HepG2 (cell line): ENCODE measurements at regions not wholly inside any gene's neighbourhood (a gene's known extent, or its start where the extent isn't known, plus 50 kb on each side); places are given as distances from the start of the nearest gene placed in this dataset.

Experiments
- ATAC-seq: fragments of 200-7000 bp; cut with Tn5 transposase; 3 replicates; pipeline ENCODE4 v1.9.1; 2020; ENCODE audit warnings: mild to moderate bottlenecking, moderate library complexity
- BruUV-seq: library from RNA; stranded (reverse); fragments of 400-500 nt; replicated peaks from 2 replicates; lab custom pipeline; 2021; lab: Mats Ljungman, UMichigan
- CTCF ChIA-PET: fragments of 300-600 bp; formaldehyde crosslinking; extraction: SDS; loops from one replicate; lab custom pipeline; 2021; ENCODE audit warnings: low total read pairs, inconsistent platforms, low intra/inter-chr PET ratio; lab: Yijun Ruan, JAX
- POLR2A ChIA-PET: fragments of 350-600 bp; sonication (Branson Sonifier 250); formaldehyde crosslinking; loops from one replicate; lab custom pipeline; 2020; ENCODE audit warnings: antibody characterized with exemption, inconsistent platforms; lab: Yijun Ruan, JAX
- DNase-seq: peaks from one replicate; pipeline ENCODE4 v3.0.0-alpha.2; 2015; ENCODE audit warnings: low spot score
- FAIRE-seq: peaks from 3 replicates; lab custom pipeline; 2011; peaks lifted over from hg19 to GRCh38; lab: Jason Lieb, UNC
- H2AFZ ChIP-seq: one replicate; pipeline ENCODE4 v1.6.1; 2011; ENCODE audit warnings: low read length, inconsistent platforms
- H3K27ac ChIP-seq: fragments of 300-600 bp; 3 replicates; pipeline ENCODE4 v1.8.0; 2011; ENCODE audit warnings: mixed run types, mild to moderate bottlenecking, mixed read lengths, low read length, inconsistent platforms; ENCODE audit not compliant: insufficient read depth; ENCODE audit errors: extremely low read length
- H3K27me3 ChIP-seq, 2 experiments: fragments of 200-600 bp in 1 of 2; 2 replicates in 1 of 2; 3 replicates in 1 of 2; pipeline versions ENCODE4 v1.6.0 to v1.8.0; 2011; ENCODE audit warnings: low read length in 2 of 2, mild to moderate bottlenecking in 2 of 2, moderate library complexity in 2 of 2, inconsistent platforms in 1 of 2; ENCODE audit not compliant: insufficient read depth in 2 of 2, control insufficient read depth in 1 of 2
- H3K36me3 ChIP-seq, 2 experiments: fragments of 200-600 bp in 1 of 2; replicated peaks in 1 of 2; 2 replicates in 1 of 2; 3 replicates in 1 of 2; pipeline versions ENCODE4 v1.5.1 to v1.8.0; 2011; ENCODE audit warnings: low read length in 2 of 2, inconsistent platforms in 1 of 2; ENCODE audit not compliant: insufficient read depth in 2 of 2, control insufficient read depth in 1 of 2
- H3K4me1 ChIP-seq: 2 replicates; pipeline ENCODE4 v1.5.1; 2012; ENCODE audit warnings: low read length, inconsistent platforms; ENCODE audit not compliant: insufficient read depth
- H3K4me2 ChIP-seq: 2 replicates; pipeline ENCODE4 v1.6.0; 2011; ENCODE audit warnings: low read depth, low read length, inconsistent platforms
- H3K4me3 ChIP-seq, 3 experiments: fragments of 200-600 bp in 1 of 3; sonication (generic), shearing (Covaris generic) in 1 of 3; replicated peaks in 1 of 3; 2 replicates each; pipeline ENCODE4 v1.5.1; 2011 to 2016; ENCODE audit warnings: low read length in 3 of 3, inconsistent platforms in 2 of 3, low read depth in 2 of 3, mild to moderate bottlenecking in 2 of 3, control low read depth in 1 of 3, mixed read lengths in 1 of 3; ENCODE audit not compliant: insufficient read depth in 1 of 3
- H3K79me2 ChIP-seq: one replicate; pipeline ENCODE4 v1.6.1; 2011; ENCODE audit warnings: low read length, inconsistent platforms; ENCODE audit not compliant: insufficient read depth
- H3K9ac ChIP-seq: 2 replicates; pipeline ENCODE4 v1.6.0; 2011; ENCODE audit warnings: mild to moderate bottlenecking, low read depth, low read length, inconsistent platforms; ENCODE audit not compliant: insufficient read depth
- H3K9me3 ChIP-seq: 2 replicates; pipeline ENCODE4 v1.5.1; 2012; ENCODE audit warnings: mild to moderate bottlenecking, low read length
- H4K20me1 ChIP-seq: 2 replicates; pipeline ENCODE4 v1.6.0; 2011; ENCODE audit warnings: inconsistent platforms, mild to moderate bottlenecking, low read length, moderate library complexity; ENCODE audit not compliant: insufficient read depth
- CERS6 ChIP-seq: sonication (generic); formaldehyde crosslinking; IDR thresholded peaks from 2 replicates; pipeline ENCODE4 v1.5.0; 2020; ENCODE audit warnings: missing genetic modification reagents
- PCBP2 ChIP-seq: fragments of 200-400 bp; formaldehyde crosslinking; optimal IDR thresholded peaks from 2 replicates; pipeline ENCODE3; 2018; ENCODE audit warnings: low read length, low read depth; ENCODE audit not compliant: poor library complexity, severe bottlenecking
- SETDB1 ChIP-seq: sonication (generic); formaldehyde crosslinking; IDR thresholded peaks from 2 replicates; pipeline ENCODE4 v1.5.1; 2020; ENCODE audit warnings: missing genetic modification reagents, mild to moderate bottlenecking, borderline replicate concordance
- ZFP62 ChIP-seq: sonication (generic); formaldehyde crosslinking; IDR thresholded peaks from 2 replicates; pipeline ENCODE4 v1.4.0; 2020; ENCODE audit warnings: missing genetic modification reagents
- ZNF205 ChIP-seq: IDR thresholded peaks from 2 replicates; pipeline ENCODE4 v1.6.1; 2018; ENCODE audit warnings: missing biosample characterization, missing genetic modification reagents
- ZNF646 ChIP-seq: sonication (generic); formaldehyde crosslinking; IDR thresholded peaks from 2 replicates; pipeline ENCODE4 v1.9.0; 2021; ENCODE audit warnings: mild to moderate bottlenecking, missing genetic modification reagents
- WGBS: methylation state at CpG from one replicate; pipeline ENCODE4 v1.1.6; 2017; ENCODE audit warnings: low lambda C conversion rate; 5-methylcytosine and 5-hydroxymethylcytosine counted together
- in situ Hi-C: cut with HindIII; loops from 2 replicates; pipeline ENCODE4 v1.10.0; 2017; ENCODE audit warnings: low pct_unique_long_range_greater_than_20kb; ENCODE audit not compliant: extremely low pct_ligation_motif_present
- intact Hi-C: fragments of 100-400 bp; cut with micrococcal nuclease; formaldehyde crosslinking; loops from one replicate; pipeline ENCODE4 v1.10.0; 2022; ENCODE audit not compliant: unreplicated experiment

GRCh38 chr6:28770732-28771131 is 153.1 kb downstream of the TRIM27 start:
- TF ChIP-seq ZNF646 (CRISPR knock-in tag) (no peak), SETDB1 (CRISPR knock-in tag) (no peak), ZNF205 (CRISPR knock-in tag) (no peak), ZFP62 (no peak), PCBP2 (no peak), CERS6 (CRISPR knock-in tag) (no peak)
- in situ Hi-C loops = no loop called here
- Histone ChIP-seq H3K27ac (no peak overlapping the region), H3K4me1 (no peaks in the 10 kb centered on the region), H3K4me2 (no peak overlapping the region), H2AFZ (no peak overlapping the region), H3K79me2 (no peaks in the 10 kb centered on the region), H3K4me3 (no peak overlapping the region), H4K20me1 (no peaks in the 10 kb centered on the region), H3K9ac (no peak overlapping the region), H3K36me3 (no peaks in the 10 kb centered on the region), H3K9me3 (no peaks in the 10 kb centered on the region), H3K27me3 (peaks cover 16 to 96% of the 10 kb centered on the region in 2 experiments)
- WGBS = 34% methylated on average over 14 of the region's 14 CpGs
- CTCF ChIA-PET = no interaction called here
- FAIRE-seq (no peak), ATAC-seq (no peak), DNase-seq (no peak)
- intact Hi-C loops = no loop called here
- BruUV-seq = no TSS peak
- POLR2A ChIA-PET = no interaction called here
